HG03039 (cell line): ENCODE measurements at regions not wholly inside any gene's neighbourhood (a gene's known extent, or its start where the extent isn't known, plus 50 kb on each side); places are given as distances from the start of the nearest gene placed in this dataset.

Experiments
- ATAC-seq: cut with Tn5 transposase; IDR thresholded peaks from one replicate; pipeline ENCODE4 v1.9.1; 2021; ENCODE audit warnings: mild to moderate bottlenecking, moderate library complexity; ENCODE audit not compliant: unreplicated experiment

- ATAC-seq: no peak
Measured at GRCh38 chr2:107285621-107286299, 399.8 kb upstream of the ST6GAL2 start.

- ATAC-seq: no peak
Measured at GRCh38 chr2:107290041-107290440, 404.1 kb upstream of the ST6GAL2 start.

GRCh38 chr2:107303964-107304363 is 418.0 kb upstream of the ST6GAL2 start:
- no peak for ATAC-seq

- ATAC-seq: no peak
Measured at GRCh38 chr2:107305966-107306365, 420.0 kb upstream of the ST6GAL2 start.

- no peak for ATAC-seq
Measured at GRCh38 chr2:107306881-107307280, 420.9 kb upstream of the ST6GAL2 start.

GRCh38 chr2:107308835-107309234 is 422.9 kb upstream of the ST6GAL2 start:
- no peak for ATAC-seq

GRCh38 chr2:107312240-107312639 is 426.3 kb upstream of the ST6GAL2 start:
- ATAC-seq: no peak

GRCh38 chr2:107313316-107313715 is 427.3 kb upstream of the ST6GAL2 start:
- ATAC-seq: no peak

- ATAC-seq: no peak
Measured at GRCh38 chr2:107320881-107321280, 434.9 kb upstream of the ST6GAL2 start.

- no peak for ATAC-seq
Measured at GRCh38 chr2:107322416-107322815, 436.4 kb upstream of the ST6GAL2 start.

- ATAC-seq: no peak
Measured at GRCh38 chr2:107323946-107324565, 438.1 kb upstream of the ST6GAL2 start.

GRCh38 chr2:107325981-107326786 is 440.2 kb upstream of the ST6GAL2 start:
- no peak for ATAC-seq

GRCh38 chr2:107334306-107334705 is 448.3 kb upstream of the ST6GAL2 start:
- ATAC-seq: no peak

- no peak for ATAC-seq
Measured at GRCh38 chr2:107336526-107336925, 450.6 kb upstream of the ST6GAL2 start.

GRCh38 chr2:107337209-107337898 is 451.4 kb upstream of the ST6GAL2 start:
- ATAC-seq: no peak

GRCh38 chr2:107338059-107338458 is 452.1 kb upstream of the ST6GAL2 start:
- ATAC-seq: no peak

- no peak for ATAC-seq
Measured at GRCh38 chr2:107338571-107338970, 452.6 kb upstream of the ST6GAL2 start.

GRCh38 chr2:107340955-107341354 is 455.0 kb upstream of the ST6GAL2 start:
- no peak for ATAC-seq

GRCh38 chr2:107349329-107349728 is 463.4 kb upstream of the ST6GAL2 start:
- no peak for ATAC-seq

GRCh38 chr2:107354175-107354574 is 468.2 kb upstream of the ST6GAL2 start:
- ATAC-seq: no peak

GRCh38 chr2:107358362-107358761 is 468.3 kb upstream of the RGPD4 start:
- no peak for ATAC-seq
